Skeletal muscle cell (primary cell): ENCODE measurements at regions not wholly inside any gene's neighbourhood (a gene's known extent, or its start where the extent isn't known, plus 50 kb on each side); places are given as distances from the start of the nearest gene placed in this dataset.

Experiments
- DNase-seq: peaks from one replicate; pipeline ENCODE4 v3.0.0-alpha.2; 2010; ENCODE audit warnings: low read depth
- H3K4me3 ChIP-seq: 2 replicates; pipeline ENCODE4 v1.5.1; 2011; ENCODE audit warnings: low read depth, mild to moderate bottlenecking, control low read depth, low read length, moderate library complexity

DNA sequence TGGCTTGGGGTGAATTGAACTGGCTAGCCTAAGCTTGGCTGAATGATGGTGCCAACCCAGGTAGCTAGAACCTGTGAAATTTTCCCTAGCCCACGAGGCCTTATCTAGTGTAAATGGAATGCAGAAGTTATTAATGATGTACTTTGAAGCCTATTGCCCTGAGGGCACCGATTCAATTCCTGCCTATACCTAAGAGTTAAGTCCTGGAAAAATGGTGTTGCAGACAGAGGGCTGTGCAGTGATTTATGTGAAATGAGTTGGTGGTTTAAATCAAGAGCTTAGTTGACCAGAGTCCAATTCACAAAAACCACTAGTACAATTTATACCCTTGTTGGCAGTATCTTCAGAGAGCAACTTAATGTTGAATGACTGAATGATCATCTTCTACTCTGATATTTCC, 373.8 kb upstream of the JAG1 start:
- peak; percentile 26 for DNase-seq
- H3K4me3 ChIP-seq = no peak overlapping the region

DNA sequence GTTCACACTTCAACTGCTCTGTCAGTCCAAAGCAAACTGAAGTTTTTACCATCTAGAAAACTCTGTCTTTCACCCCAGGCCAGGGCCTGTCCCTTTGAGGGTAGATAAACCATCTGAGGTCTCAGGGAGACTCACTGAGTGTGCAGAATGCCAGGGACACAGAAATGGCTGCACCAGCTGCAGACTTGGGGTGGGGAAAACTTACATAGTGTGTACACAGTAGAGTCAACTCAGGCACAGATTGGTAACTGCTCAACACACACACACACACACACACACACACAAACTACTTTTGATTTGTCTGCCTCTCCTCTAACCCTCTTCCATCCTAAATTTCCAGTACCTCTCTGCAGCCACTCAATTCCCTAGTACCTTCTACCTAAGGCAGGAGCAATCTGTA, 374.9 kb upstream of the JAG1 start:
- no peak for DNase-seq
- H3K4me3 ChIP-seq = no peak overlapping the region

DNA sequence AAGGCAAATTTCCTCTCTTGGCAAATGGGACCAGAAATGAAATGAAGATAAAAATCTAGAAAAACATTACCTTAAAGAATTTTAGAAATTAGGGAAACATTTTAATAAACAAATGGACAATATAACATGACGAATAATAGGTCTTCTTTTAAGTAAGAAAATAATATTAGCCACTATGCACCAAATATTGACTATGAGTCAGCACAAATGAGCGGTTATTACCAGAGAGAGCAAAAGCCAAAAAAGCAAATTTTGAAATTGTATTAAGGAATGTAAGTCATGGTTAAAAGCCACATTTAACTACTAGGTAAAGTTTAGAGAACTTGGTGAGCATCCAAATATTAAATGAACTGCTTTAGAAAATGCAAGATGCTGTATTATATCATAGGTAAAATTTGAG, 376.6 kb upstream of the JAG1 start:
- DNase-seq = no peak
- no peak overlapping the region for H3K4me3 ChIP-seq

DNA sequence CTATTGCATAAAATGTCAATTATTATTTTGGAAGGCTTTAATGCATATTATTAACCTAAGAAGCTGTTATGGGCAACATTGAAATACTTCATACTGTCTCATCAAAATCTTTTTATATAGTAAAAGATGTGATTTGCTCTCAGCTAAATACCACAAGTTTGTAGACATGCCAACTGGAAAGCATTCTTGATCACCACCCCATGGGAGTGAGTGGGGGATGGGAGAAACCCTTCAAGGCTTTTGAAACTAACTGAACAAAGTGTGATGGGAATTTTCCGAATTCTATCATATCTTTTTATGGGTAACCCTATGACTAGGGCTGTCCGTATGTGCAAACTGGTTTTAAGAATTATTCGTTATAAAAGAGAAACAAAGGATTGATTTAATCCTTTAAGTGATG, 377.3 kb upstream of the JAG1 start:
- no peak for DNase-seq
- H3K4me3 ChIP-seq = no peak overlapping the region

DNA sequence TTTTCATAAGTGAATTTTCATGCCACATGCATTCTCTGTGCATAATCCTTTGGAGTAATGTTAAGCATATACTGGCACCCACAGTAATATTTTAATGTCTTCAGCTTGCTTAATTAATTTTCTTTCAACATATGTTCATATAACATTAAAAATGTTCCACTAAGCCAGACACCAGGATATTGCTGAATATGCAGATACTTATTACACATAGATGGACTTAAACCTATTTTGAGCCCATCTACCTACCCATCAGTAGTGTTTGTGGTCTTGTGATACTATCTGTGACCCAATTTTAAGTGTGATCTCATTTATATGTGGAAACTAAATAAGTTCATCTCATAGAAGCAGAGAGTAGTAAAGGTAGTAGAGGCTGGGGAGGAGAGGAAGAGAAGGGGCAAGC, 379.5 kb upstream of the JAG1 start:
- H3K4me3 ChIP-seq = no peak overlapping the region
- DNase-seq = no peak

DNA sequence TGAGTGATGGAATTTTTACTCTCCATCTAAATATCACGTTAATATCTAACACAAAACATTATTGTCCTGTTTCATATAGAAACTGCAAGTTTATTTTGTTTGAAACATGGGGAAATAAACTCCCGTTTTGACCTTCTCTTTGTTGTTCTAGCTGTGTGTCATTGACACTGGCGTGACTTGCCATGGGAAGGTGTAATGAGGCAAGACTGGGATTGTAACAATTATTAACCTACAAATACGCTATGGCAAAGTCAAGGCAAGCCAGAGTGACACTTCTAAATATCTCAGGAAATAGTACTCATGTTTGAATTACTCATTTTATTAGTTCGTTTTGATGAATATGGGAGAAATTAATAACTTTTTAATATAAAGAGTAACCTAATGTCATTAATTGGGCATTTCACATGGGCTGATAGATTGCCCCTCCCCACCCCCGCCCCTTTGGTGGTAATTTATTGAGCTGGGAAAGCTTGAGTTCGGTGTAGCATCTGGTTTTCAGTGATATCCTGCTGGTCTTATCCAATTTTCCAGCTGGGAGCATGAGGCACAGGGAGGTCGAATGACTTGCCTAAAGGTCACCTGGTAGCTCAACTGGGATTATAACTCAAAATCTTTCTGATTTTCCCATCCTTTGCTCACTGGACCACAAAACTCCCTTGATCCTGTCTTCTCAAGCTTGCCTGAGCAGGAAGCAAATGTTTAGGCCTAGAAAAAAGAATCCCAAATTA, 380.6 kb upstream of the JAG1 start:
- no peak overlapping the region for H3K4me3 ChIP-seq
- DNase-seq = no peak

DNA sequence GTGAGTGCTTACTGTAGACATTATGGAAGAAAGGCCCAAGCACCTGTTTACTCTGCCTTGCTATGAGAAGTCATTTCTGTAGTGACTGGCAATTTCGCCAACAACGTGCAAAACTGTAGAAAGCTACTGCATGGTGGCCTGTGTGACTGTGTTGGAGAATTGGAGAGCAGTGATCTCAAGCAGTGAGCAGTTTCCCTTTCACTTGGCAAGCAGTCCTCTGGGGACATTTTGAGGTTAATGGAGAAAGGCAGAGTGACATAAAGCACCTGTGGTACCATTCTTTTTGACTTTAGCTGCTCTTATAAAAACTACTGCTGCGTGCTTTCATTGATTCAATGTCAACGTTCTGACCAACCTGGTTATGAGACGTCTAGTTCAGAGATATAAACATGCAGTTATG, 382.6 kb upstream of the JAG1 start:
- DNase-seq = no peak
- no peak overlapping the region for H3K4me3 ChIP-seq

DNA sequence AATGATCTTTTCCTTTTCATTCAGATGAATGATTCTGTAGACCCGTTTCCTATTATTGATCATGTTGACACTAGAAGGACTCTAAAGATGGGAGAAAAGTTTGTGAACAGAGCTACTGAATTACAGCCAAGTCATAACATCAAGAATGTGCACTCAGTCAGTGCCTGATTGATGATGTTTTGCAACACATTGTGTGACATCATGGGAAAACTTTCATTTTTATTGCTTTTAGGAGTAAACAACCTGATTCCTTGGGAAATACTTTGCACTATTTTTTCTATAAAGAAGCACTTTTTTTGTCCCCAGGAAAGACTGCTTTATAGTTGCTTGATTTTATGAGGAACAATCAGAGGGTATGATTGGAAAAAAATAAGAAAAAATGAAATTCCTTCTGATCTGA, 383.8 kb upstream of the JAG1 start:
- H3K4me3 ChIP-seq = no peak overlapping the region
- peak; percentile 60 for DNase-seq

DNA sequence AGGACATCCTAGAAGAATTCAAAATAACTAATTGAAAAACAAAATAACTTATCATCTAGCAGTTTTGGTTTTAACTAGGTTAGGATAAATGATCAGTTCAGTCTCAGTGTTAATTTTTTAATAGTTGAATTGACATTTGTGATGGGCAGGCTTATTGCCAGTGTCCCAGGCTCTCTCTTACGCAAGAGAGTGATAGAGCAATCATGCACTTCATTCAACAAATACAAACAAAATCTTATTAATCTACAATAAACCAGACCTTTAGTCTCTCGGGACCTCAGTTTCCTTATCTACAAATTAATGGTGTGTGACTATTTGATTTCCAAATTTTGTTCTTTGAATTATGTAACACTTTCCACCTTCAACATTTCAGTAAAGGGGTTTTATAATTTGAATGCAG, 385.9 kb upstream of the JAG1 start:
- no peak overlapping the region for H3K4me3 ChIP-seq
- no peak for DNase-seq

DNA sequence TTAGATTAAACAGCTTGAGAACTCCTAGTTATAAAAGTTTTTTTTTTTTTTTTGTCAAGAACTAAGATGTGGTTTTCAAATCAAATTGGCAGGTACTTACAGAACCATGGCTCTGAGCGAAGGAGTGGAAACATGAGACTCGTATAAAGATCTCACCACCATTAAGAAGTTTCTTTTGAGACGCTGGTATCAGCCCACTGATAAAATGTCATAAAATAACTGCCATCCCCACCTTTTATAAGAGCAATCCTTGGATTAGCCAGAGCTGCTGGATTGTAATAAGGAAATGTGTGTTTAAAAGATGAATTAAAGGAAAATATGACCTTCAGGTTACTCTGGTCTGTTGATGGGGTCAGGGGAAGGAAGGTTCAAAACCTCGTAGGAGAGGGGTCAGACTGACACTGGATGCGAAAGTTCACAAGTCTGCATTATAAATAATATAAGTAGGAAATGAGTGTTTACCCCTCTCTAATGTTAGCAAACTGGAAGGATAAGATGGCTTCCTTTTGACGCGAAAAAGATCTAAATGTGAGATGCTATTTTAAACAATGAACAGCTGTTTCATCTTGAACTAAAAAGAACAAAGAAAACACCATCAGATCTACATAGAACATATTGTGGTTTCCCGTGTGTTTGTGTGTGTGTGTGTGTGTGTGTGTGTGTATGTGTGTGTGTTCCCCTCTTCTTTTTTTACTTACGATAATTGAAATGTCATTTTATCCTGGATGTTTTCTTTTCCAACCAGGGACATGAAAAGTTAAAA, 386.8 kb upstream of the JAG1 start:
- DNase-seq = no peak
- H3K4me3 ChIP-seq = no peak overlapping the region

DNA sequence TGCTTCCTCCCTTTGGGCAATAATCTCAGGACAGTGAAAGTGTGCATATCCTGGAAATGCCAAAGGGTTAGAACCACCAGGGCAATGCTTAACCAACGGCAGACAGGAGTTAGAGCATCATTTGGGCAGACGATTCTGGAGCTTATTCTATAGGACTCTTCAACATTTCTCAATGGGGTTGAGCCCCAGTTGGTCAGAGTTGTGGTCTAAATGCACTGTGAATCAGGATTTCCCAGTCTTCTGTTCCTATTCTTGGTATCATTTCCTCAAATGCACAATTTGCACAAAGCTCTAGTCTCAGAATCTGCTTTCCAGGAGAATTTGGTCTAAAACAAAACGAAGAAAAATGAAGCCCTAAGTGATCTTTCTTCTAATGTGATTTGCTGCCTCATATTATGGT, 389.6 kb upstream of the JAG1 start:
- no peak overlapping the region for H3K4me3 ChIP-seq
- no peak for DNase-seq

DNA sequence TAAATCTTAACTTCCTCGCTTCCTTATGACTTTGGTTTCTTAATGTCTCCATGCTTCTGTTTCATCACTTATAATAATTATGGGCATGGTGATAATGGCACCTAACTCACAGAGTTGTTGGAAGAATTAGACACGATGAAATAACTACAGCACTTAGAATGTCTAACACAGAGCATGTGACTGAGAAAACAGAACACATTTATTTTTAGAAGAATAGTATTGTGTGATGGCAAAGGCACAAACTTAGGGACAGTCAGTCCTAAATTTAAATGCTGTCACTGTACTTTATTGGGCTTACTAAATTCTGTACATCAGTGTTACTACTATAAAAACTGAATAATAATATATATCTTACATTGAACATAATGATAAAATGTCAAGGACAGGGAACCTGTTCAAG, 391.1 kb upstream of the JAG1 start:
- no peak overlapping the region for H3K4me3 ChIP-seq
- no peak for DNase-seq

DNA sequence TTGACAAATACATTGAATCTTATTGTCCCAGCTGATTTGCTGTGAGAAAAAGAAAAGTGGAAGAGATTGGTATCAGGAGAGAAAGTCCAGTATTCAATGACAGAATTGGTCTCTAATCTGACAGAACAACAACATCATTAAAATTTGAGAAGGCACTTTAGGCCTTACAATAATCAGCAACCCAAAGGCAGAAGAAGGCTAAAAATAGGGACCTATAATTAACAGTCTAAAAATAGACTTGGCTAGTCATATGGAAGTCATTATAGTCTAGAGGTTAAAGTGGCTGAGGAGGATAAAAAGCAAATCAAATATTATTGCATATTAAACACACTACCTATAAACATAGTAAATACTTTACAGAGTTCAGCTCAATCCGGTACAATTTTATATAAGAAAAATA, 393.6 kb upstream of the JAG1 start:
- DNase-seq = no peak

DNA sequence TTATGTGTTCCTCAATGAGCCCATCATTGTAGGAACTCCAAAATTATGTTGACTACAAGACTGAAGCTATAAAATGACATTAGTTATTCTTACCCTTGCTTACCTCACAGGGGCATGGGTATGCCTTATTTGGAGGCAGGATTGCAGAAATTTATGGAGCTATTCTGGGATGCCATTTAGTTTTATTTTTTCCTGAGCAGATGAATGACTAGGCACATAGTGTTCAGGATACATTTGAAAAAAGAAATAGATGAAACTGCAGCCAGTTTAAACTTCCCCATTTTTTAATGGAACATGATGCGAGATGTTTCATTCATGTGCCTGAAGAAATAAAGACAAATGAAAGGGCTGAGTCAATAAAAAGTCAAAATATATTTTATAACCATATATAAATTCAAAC, 399.2 kb upstream of the JAG1 start:
- no peak for DNase-seq
- H3K4me3 ChIP-seq = no peak overlapping the region

More for the DNA sequence above, 393.6 kb upstream of the JAG1 start:
- no peak overlapping the region for H3K4me3 ChIP-seq

DNA sequence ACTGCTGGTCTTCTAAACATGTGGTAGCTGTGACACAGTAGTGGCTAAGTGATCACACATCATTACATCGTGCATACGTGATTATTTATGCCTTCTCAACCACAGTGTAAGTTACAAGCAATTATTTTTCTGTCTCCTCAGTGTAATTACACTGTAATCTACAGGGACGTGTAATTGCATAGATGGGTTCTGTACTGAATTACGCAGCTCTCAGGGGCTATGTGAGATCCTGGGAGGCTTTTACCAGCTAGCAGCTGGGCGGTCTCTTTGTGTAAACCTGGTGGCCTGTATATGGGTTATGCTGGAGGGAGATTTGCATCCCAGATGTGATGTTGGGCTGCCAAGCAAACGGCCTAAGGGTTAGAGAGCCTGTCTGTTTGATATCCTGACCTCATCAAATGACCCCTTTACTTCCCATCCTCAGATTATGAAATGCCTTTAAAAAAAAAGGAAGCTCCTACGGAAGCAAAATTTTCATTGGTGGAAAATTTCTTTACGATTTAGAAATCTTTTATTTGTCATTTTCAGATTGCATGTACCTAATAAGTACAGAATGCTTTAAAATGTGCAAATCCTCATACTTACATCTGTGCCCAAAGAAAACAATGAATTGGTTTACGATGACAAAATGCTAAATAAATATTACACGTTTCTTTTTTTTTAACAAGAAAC, 402.8 kb upstream of the JAG1 start:
- no peak for DNase-seq
- H3K4me3 ChIP-seq = no peak overlapping the region

DNA sequence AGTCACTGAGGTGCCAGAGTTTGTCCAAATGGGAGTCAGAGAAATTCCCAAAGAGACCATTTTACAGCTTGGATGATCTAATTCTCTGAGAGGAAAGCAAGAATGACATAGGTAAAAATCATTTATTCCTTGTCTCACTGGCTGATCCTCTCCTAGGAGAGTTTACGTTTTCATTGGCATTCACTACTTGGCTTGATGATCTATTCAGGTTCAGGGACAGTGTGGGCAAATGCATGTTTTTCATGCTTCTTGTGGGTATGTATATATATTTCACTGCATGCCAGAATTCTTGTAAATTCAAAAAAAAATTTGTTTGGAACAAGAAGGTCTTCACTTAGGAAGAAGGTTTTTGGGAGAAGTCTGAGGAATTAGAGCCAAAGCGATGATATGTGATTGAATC, 403.4 kb upstream of the JAG1 start:
- H3K4me3 ChIP-seq = no peak overlapping the region
- no peak for DNase-seq

DNA sequence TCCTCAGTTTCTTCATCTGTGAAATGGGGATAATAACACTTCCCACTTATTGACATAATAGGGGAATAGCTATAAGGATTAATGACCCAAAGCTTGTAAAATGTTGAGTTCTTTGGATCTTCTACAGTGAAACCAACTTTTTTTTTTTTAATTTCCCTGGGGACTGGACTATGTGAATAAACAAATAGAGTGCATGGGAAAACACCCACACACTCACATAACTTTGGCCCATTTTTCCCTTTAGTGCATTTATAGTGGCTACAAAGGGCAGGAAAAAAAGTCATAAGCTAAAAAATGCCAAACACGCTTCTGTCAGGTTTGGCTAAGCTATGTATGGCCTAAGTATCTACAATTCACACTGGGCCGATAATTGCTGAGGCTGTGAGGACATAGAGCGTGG, 406.2 kb upstream of the JAG1 start:
- H3K4me3 ChIP-seq = no peak overlapping the region
- DNase-seq = no peak

DNA sequence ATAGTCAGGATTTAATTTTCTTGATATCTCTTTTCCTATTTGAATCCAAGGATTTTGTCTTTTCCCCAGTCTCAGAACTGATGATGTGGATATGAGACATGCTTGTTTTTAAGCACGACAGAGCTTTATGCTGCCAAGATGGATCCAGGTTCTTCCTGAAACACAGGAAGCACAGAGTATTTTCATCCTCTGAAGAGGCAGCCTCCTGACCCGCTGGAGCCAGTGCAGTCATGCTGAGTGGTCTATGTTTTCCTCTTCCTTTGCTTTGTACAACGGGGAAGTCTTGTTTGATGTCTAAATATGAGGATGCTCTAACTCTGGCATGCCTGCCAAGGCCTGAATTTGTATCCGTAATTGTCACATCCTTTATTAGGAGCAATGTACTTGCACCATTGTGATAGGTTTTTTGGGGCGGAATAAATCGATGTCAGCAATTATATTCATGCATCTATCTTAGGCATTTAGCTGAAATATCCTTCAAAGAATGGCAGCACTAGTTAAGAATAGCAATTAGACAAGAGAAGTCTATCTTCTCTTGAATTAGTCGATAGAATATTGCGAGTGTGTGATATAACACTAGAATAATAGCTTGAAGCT, 407.1 kb upstream of the JAG1 start:
- H3K4me3 ChIP-seq = no peak overlapping the region
- no peak for DNase-seq

DNA sequence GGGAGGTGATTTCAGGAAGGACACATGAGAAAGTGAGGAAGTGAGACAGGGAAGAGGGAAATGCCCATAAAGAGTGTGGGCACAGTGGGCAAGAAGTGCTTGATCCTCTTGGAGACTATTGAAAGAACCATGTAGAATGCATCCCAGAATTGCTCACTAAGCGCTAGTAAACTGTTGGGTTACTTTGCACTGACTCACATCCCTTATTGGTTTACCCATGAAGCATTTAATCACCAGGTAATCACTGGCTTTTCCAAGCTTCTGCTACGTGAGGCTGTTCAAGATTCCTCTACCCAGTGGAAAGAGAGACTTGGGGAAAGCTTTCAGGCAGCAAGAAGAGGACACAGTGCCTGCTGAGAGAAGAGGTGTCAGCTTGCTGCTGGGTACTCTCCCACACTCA, 410.0 kb upstream of the JAG1 start:
- DNase-seq = no peak

DNA sequence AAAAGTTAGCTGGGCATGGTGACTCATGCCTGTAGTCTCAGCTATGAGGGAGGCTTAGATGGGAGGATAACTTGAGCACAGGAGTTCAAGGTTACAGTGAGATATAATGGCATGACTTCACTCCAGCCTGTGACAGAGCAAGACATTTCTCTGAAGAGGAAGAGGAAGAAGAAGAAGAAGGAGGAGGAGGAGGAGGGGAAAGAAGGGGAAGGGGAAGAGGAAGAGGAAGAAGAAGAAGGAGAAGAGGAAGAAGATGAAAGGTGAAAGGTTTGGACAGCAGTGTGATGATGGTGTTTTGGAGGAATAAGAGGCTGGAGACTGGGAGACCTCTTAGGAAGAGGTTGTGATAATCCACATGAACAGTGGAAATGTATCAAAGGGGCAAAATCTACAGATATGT, 410.7 kb upstream of the JAG1 start:
- DNase-seq = no peak
- no peak overlapping the region for H3K4me3 ChIP-seq

More for the DNA sequence above, 410.0 kb upstream of the JAG1 start:
- H3K4me3 ChIP-seq = no peak overlapping the region
